Suprapubic skin (tissue), 4 donors: ENCODE measurements at regions not wholly inside any gene's neighbourhood (a gene's known extent, or its start where the extent isn't known, plus 50 kb on each side); places are given as distances from the start of the nearest gene placed in this dataset.
A peak's percentile ranks its signal among the peaks of the same experiment; 100 is the strongest.

Experiments
- DNase-seq, 2 donors: peaks; one replicate each; pipeline ENCODE4 v3.0.0-alpha.2; 2019; ENCODE audit warnings: low spot score in 2 of 2
- H3K27ac ChIP-seq: fragments of 200-600 bp; sonication (generic); one replicate; pipeline ENCODE4 v1.5.1; 2019
- H3K27me3 ChIP-seq: fragments of 200-600 bp; sonication (generic); one replicate; pipeline ENCODE4 v1.5.1; 2019
- H3K36me3 ChIP-seq: fragments of 200-600 bp; sonication (generic); one replicate; pipeline ENCODE4 v1.5.1; 2019
- H3K4me1 ChIP-seq: fragments of 200-600 bp; sonication (generic); one replicate; pipeline ENCODE4 v1.5.1; 2019
- H3K4me3 ChIP-seq: fragments of 200-600 bp; sonication (generic); one replicate; pipeline ENCODE4 v1.5.1; 2019; ENCODE audit warnings: mild to moderate bottlenecking
- H3K9me3 ChIP-seq: fragments of 200-600 bp; sonication (generic); one replicate; pipeline ENCODE4 v1.5.1; 2019
- CTCF ChIP-seq, 2 donors: fragments of 200-600 bp in 1 of 2; fragments of 450-650 bp in 1 of 2; sonication (generic) in 1 of 2; IDR thresholded peaks; one replicate each; pipeline ENCODE4 v1.5.1; 2016 to 2019; ENCODE audit warnings: antibody characterized with exemption in 2 of 2, mild to moderate bottlenecking in 1 of 2, moderate library complexity in 1 of 2
- EP300 ChIP-seq: sonication (generic); formaldehyde crosslinking; IDR thresholded peaks from one replicate; pipeline ENCODE4 v1.6.1; 2017; ENCODE audit warnings: antibody characterized with exemption
- POLR2A ChIP-seq, 2 donors: fragments of 450-650 bp; IDR thresholded peaks; one replicate each; pipeline ENCODE4 v1.6.1; 2017; ENCODE audit warnings: antibody characterized with exemption in 2 of 2, mild to moderate bottlenecking in 2 of 2, moderate library complexity in 2 of 2
- POLR2AphosphoS5 ChIP-seq, 3 donors: sonication (generic); formaldehyde crosslinking; IDR thresholded peaks; one replicate each; pipeline ENCODE4 v1.6.1; 2017; ENCODE audit warnings: antibody characterized with exemption in 3 of 3
- WGBS: methylation state at CpG from one replicate; pipeline ENCODE4 v1.1.5; 2018; 5-methylcytosine and 5-hydroxymethylcytosine counted together

GRCh38 chr3:127485396-127486170, 105.0 kb downstream of the TPRA1 start:
- H3K27me3 ChIP-seq, result peaks cover 3% of the 10 kb centered on the region
- peak in 1 of 2 donors; percentile 55 for DNase-seq
- no peaks in the 10 kb centered on the region for H3K36me3 ChIP-seq
- H3K27ac ChIP-seq, result no peak overlapping the region
- TF ChIP-seq POLR2A (IDR thresholded peaks at IDR 0.05), result no peak
- no peak for TF ChIP-seq POLR2AphosphoS5 (IDR thresholded peaks at IDR 0.05)
- TF ChIP-seq EP300, result no peak
- no peak for TF ChIP-seq CTCF (IDR thresholded peaks at IDR 0.05)
- no peak overlapping the region for H3K4me3 ChIP-seq
- WGBS, result 81% methylated on average over 8 of the region's 8 CpGs
- H3K4me1 ChIP-seq, result no peaks in the 10 kb centered on the region
- H3K9me3 ChIP-seq, result no peaks in the 10 kb centered on the region

GRCh38 chr3:127484601-127485388, 105.7 kb downstream of the TPRA1 start:
- Histone ChIP-seq H3K27me3 (peaks cover 3% of the 10 kb centered on the region), H3K4me3 (no peak overlapping the region), H3K4me1 (no peaks in the 10 kb centered on the region), H3K36me3 (no peaks in the 10 kb centered on the region), H3K27ac (no peak overlapping the region), H3K9me3 (no peaks in the 10 kb centered on the region)
- peak; percentile 35 to 37 for DNase-seq
- TF ChIP-seq CTCF (IDR thresholded peaks at IDR 0.05), result no peak
- no peak for TF ChIP-seq EP300
- TF ChIP-seq POLR2AphosphoS5 (IDR thresholded peaks at IDR 0.05), result no peak
- TF ChIP-seq POLR2A (IDR thresholded peaks at IDR 0.05), result no peak
- WGBS, result 63% methylated on average over 7 of the region's 9 CpGs

- H3K9me3 ChIP-seq, result no peaks in the 10 kb centered on the region
- no peak overlapping the region for H3K27ac ChIP-seq
- DNase-seq, result peak; percentile 50 to 72
- 85% methylated on average over 9 of the region's 18 CpGs for WGBS
- no peaks in the 10 kb centered on the region for H3K36me3 ChIP-seq
- peaks cover 3% of the 10 kb centered on the region for H3K27me3 ChIP-seq
- no peak for TF ChIP-seq POLR2AphosphoS5 (IDR thresholded peaks at IDR 0.05)
- no peak for TF ChIP-seq EP300
- TF ChIP-seq POLR2A (IDR thresholded peaks at IDR 0.05), result no peak
- no peak for TF ChIP-seq CTCF (IDR thresholded peaks at IDR 0.05)
- no peaks in the 10 kb centered on the region for H3K4me1 ChIP-seq
- no peak overlapping the region for H3K4me3 ChIP-seq
Observed at GRCh38 chr3:127483902-127484591, 106.5 kb downstream of the TPRA1 start.

GRCh38 chr3:127483005-127483641, 107.4 kb downstream of the TPRA1 start:
- no peak overlapping the region for H3K27ac ChIP-seq
- H3K9me3 ChIP-seq, result no peaks in the 10 kb centered on the region
- peaks cover 3% of the 10 kb centered on the region for H3K27me3 ChIP-seq
- H3K36me3 ChIP-seq, result no peaks in the 10 kb centered on the region
- no peak overlapping the region for H3K4me3 ChIP-seq
- DNase-seq, result peak; percentile 30 to 72
- TF ChIP-seq CTCF (IDR thresholded peaks at IDR 0.05) (no peak), POLR2A (IDR thresholded peaks at IDR 0.05) (no peak), EP300 (no peak), POLR2AphosphoS5 (IDR thresholded peaks at IDR 0.05) (no peak)
- no peaks in the 10 kb centered on the region for H3K4me1 ChIP-seq
- 85% methylated on average over 11 of the region's 11 CpGs for WGBS
